Esophagus muscularis mucosa (tissue), 4 donors: ENCODE measurements at regions not wholly inside any gene's neighbourhood (a gene's known extent, or its start where the extent isn't known, plus 50 kb on each side); places are given as distances from the start of the nearest gene placed in this dataset.

Experiments
- EP300 ChIP-seq: sonication (generic); formaldehyde crosslinking; IDR thresholded peaks from one replicate; pipeline ENCODE4 v1.6.1; 2017; ENCODE audit warnings: antibody characterized with exemption
- POLR2A ChIP-seq: fragments of 450-650 bp; IDR thresholded peaks from one replicate; pipeline ENCODE4 v1.6.1; 2017; ENCODE audit warnings: antibody characterized with exemption, moderate library complexity, mild to moderate bottlenecking, low read depth
- TF ChIP-seq, protein P1 (sequence below), 3 experiments: fragments of 200-600 bp in 2 of 3; fragments of 450-650 bp in 1 of 3; sonication (generic) in 2 of 3; IDR thresholded peaks; one replicate each; pipeline ENCODE4 v1.5.1; 2017 to 2019; ENCODE audit warnings: antibody characterized with exemption in 3 of 3, mild to moderate bottlenecking in 2 of 3, moderate library complexity in 1 of 3

DNA sequence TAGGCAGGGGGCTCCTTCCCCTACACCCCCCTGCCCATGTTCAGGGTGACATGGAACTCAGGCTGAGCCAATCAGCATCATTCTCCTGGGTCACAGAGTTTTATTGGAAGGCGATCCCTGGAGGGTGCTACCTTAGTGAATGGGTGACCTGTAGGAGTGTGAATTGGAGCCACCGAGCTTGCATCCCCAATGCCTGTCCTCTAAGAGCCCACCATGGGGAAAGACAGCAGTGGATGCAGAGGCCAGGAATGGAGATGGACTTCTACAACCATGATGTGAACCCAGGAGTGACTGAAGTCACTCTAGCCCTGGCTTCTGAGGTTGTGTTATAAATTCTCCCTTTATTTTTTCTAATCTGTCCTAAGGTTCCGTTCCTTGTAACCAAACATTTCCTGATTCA lies 89.4 kb downstream of the CCDC71L start:
- TF ChIP-seq, protein P1, sequence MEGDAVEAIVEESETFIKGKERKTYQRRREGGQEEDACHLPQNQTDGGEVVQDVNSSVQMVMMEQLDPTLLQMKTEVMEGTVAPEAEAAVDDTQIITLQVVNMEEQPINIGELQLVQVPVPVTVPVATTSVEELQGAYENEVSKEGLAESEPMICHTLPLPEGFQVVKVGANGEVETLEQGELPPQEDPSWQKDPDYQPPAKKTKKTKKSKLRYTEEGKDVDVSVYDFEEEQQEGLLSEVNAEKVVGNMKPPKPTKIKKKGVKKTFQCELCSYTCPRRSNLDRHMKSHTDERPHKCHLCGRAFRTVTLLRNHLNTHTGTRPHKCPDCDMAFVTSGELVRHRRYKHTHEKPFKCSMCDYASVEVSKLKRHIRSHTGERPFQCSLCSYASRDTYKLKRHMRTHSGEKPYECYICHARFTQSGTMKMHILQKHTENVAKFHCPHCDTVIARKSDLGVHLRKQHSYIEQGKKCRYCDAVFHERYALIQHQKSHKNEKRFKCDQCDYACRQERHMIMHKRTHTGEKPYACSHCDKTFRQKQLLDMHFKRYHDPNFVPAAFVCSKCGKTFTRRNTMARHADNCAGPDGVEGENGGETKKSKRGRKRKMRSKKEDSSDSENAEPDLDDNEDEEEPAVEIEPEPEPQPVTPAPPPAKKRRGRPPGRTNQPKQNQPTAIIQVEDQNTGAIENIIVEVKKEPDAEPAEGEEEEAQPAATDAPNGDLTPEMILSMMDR (IDR thresholded peaks at IDR 0.05), result no peak
- TF ChIP-seq POLR2A (no peak), EP300 (no peak)
